ENCODE measurements at regions not wholly inside any gene's neighbourhood (a gene's known extent, or its start where the extent isn't known, plus 50 kb on each side); places are given as distances from the start of the nearest gene placed in this dataset.

GRCh38 chr7:116426428-116427156, 72.9 kb upstream of the CAV2 start:
- no peaks in the 10 kb centered on the region for H3K27me3 Mint-ChIP-seq
- Histone ChIP-seq H3K36me3 (ENCODE audit: control insufficient read depth, insufficient read depth, low read length) (no peaks in the 10 kb centered on the region), H3K27me3 (ENCODE audit: control insufficient read depth, insufficient read depth, low read length) (no peaks in the 10 kb centered on the region), H3K4me1 (ENCODE audit: control insufficient read depth, insufficient read depth, low read length, poor library complexity, severe bottlenecking) (no peaks in the 10 kb centered on the region), H3K9me3 (ENCODE audit: control insufficient read depth in 2 of 2, low read length in 2 of 2) (no peaks in the 10 kb centered on the region), H3K27ac (ENCODE audit: insufficient read depth, low read length, poor library complexity, severe bottlenecking) (no peak overlapping the region), H3K4me3 (ENCODE audit: low read depth, low read length) (no peak overlapping the region)
- no peak overlapping the region for H3K4me3 Mint-ChIP-seq
- no peaks in the 10 kb centered on the region for H3K4me1 Mint-ChIP-seq
- no peak overlapping the region for H3K27ac Mint-ChIP-seq
- no peak for DNase-seq
- no peak for ATAC-seq (ENCODE audit: low read depth in 2 of 2)
- no peaks in the 10 kb centered on the region for H3K9me3 Mint-ChIP-seq
- no peaks in the 10 kb centered on the region for H3K36me3 Mint-ChIP-seq

- Mint-ChIP-seq H3K27me3 (no peaks in the 10 kb centered on the region), H3K36me3 (no peaks in the 10 kb centered on the region)
- ATAC-seq (ENCODE audit: low read depth in 2 of 2): no peak
Measured at GRCh38 chr7:116429986-116430619, 69.4 kb upstream of the CAV2 start.

DNA sequence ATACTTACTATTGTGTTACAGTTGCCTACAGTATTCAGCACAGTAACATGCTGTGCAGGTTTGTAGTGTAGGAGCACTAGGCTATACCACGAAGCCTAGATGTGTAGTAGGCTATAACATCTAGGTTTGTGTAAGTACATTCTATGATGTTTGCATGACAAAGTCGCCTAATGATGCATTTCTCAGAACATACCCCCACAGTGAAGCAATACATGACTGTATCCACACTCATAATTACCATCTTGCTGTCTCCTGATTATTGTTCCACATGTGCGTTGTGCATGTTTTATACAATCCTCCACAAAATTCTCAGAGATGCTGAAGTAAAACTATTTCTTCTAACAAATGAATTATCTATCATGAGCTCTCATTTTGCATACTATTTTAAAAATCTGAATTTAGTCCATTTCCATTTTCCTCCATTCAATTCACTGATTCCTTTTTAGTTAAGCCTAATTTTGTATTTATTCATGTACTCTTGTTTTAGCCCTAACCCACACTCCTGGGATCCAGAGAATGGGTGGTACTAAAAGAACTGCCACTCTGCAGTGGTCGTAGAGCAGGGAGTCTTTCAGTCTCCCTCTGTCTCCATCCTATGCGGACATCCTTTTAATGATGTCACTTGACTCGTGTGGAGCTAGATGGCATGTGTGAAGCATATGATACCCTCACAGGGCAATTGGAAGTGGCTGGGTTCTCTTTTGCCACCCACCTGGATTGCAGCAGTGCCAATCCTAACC, 67.6 kb upstream of the CAV2 start:
- H3K27ac Mint-ChIP-seq: no peak overlapping the region
- H3K36me3 Mint-ChIP-seq: no peaks in the 10 kb centered on the region
- no peaks in the 10 kb centered on the region for H3K36me3 ChIP-seq (ENCODE audit: control insufficient read depth, insufficient read depth, low read length)
- H3K27me3 Mint-ChIP-seq: peaks cover 6% of the 10 kb centered on the region
- no peaks in the 10 kb centered on the region for H3K4me1 ChIP-seq (ENCODE audit: control insufficient read depth, insufficient read depth, low read length, poor library complexity, severe bottlenecking)
- no peaks in the 10 kb centered on the region for H3K4me1 Mint-ChIP-seq
- no peak overlapping the region for H3K27ac ChIP-seq (ENCODE audit: insufficient read depth, low read length, poor library complexity, severe bottlenecking)
- no peaks in the 10 kb centered on the region for H3K9me3 ChIP-seq (ENCODE audit: control insufficient read depth in 2 of 2, low read length in 2 of 2)
- peaks cover 0 to 5% (median 0%) of the 10 kb centered on the region in 7 donors for H3K9me3 Mint-ChIP-seq
- no peak for DNase-seq
- H3K4me3 ChIP-seq (ENCODE audit: low read depth, low read length): no peak overlapping the region
- no peak overlapping the region for H3K4me3 Mint-ChIP-seq
- peaks cover 2% of the 10 kb centered on the region for H3K27me3 ChIP-seq (ENCODE audit: control insufficient read depth, insufficient read depth, low read length)
- no peak for ATAC-seq (ENCODE audit: low read depth in 2 of 2)

More at GRCh38 chr7:116429986-116430619, 69.4 kb upstream of the CAV2 start:
- peaks cover 2% of the 10 kb centered on the region for H3K27me3 ChIP-seq (ENCODE audit: control insufficient read depth, insufficient read depth, low read length)
- H3K9me3 ChIP-seq (ENCODE audit: control insufficient read depth in 2 of 2, low read length in 2 of 2): no peaks in the 10 kb centered on the region
- no peaks in the 10 kb centered on the region for H3K4me1 Mint-ChIP-seq
- no peak overlapping the region for H3K4me3 ChIP-seq (ENCODE audit: low read depth, low read length)
- no peaks in the 10 kb centered on the region for H3K4me1 ChIP-seq (ENCODE audit: control insufficient read depth, insufficient read depth, low read length, poor library complexity, severe bottlenecking)
- peak overlapping the region in 1 of 4 donors; percentile 51 for H3K4me3 Mint-ChIP-seq
- H3K36me3 ChIP-seq (ENCODE audit: control insufficient read depth, insufficient read depth, low read length): no peaks in the 10 kb centered on the region
- peaks cover 0 to 5% (median 0%) of the 10 kb centered on the region in 7 donors for H3K9me3 Mint-ChIP-seq
- DNase-seq: no peak
- no peak overlapping the region for H3K27ac Mint-ChIP-seq
- no peak overlapping the region for H3K27ac ChIP-seq (ENCODE audit: insufficient read depth, low read length, poor library complexity, severe bottlenecking)

GRCh38 chr7:116432527-116432916, 67.0 kb upstream of the CAV2 start:
- peaks cover 11% of the 10 kb centered on the region for H3K27me3 Mint-ChIP-seq
- ATAC-seq (ENCODE audit: low read depth in 2 of 2): no peak
- H3K9me3 ChIP-seq (ENCODE audit: control insufficient read depth in 2 of 2, low read length in 2 of 2): no peaks in the 10 kb centered on the region
- H3K36me3 Mint-ChIP-seq: no peaks in the 10 kb centered on the region
- no peak overlapping the region for H3K27ac ChIP-seq (ENCODE audit: insufficient read depth, low read length, poor library complexity, severe bottlenecking)
- no peak overlapping the region for H3K4me3 Mint-ChIP-seq
- no peaks in the 10 kb centered on the region for H3K36me3 ChIP-seq (ENCODE audit: control insufficient read depth, insufficient read depth, low read length)
- no peaks in the 10 kb centered on the region for H3K4me1 ChIP-seq (ENCODE audit: control insufficient read depth, insufficient read depth, low read length, poor library complexity, severe bottlenecking)
- H3K27me3 ChIP-seq (ENCODE audit: control insufficient read depth, insufficient read depth, low read length): peaks cover 2% of the 10 kb centered on the region
- H3K9me3 Mint-ChIP-seq: peaks cover 0 to 5% (median 0%) of the 10 kb centered on the region in 7 donors
- no peak overlapping the region for H3K27ac Mint-ChIP-seq
- H3K4me1 Mint-ChIP-seq: no peaks in the 10 kb centered on the region
- DNase-seq: no peak
- H3K4me3 ChIP-seq (ENCODE audit: low read depth, low read length): no peak overlapping the region

DNA sequence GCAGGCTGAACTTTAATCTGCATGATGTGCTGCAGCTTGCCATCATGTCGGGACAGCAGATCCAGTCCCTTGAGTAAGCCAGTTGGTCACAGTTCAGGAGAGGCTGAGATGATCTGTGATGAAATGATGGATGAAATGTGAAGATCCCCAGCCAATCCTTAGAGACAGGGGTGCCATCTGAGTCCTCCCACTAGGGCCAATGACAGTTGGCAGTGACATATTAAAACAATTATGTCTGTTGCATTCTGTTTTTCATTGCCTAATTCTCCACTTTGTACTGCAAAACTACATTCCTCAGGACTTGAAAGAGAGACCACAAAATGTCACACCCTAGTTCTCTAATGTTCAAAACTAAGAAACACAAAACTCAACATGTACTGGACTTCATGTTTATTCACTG, 66.3 kb upstream of the CAV2 start:
- Mint-ChIP-seq H3K36me3 (no peaks in the 10 kb centered on the region), H3K4me1 (no peaks in the 10 kb centered on the region), H3K27ac (no peak overlapping the region), H3K4me3 (no peak overlapping the region), H3K9me3 (peaks cover 0 to 5% (median 0%) of the 10 kb centered on the region in 7 donors), H3K27me3 (peaks cover 11% of the 10 kb centered on the region)
- Histone ChIP-seq H3K9me3 (ENCODE audit: control insufficient read depth in 2 of 2, low read length in 2 of 2) (no peaks in the 10 kb centered on the region), H3K36me3 (ENCODE audit: control insufficient read depth, insufficient read depth, low read length) (no peaks in the 10 kb centered on the region), H3K4me3 (ENCODE audit: low read depth, low read length) (no peak overlapping the region), H3K27me3 (ENCODE audit: control insufficient read depth, insufficient read depth, low read length) (peaks cover 2% of the 10 kb centered on the region), H3K4me1 (ENCODE audit: control insufficient read depth, insufficient read depth, low read length, poor library complexity, severe bottlenecking) (no peaks in the 10 kb centered on the region), H3K27ac (ENCODE audit: insufficient read depth, low read length, poor library complexity, severe bottlenecking) (no peak overlapping the region)
- no peak for DNase-seq
- ATAC-seq (ENCODE audit: low read depth in 2 of 2): no peak

- Histone ChIP-seq H3K36me3 (ENCODE audit: control insufficient read depth, insufficient read depth, low read length) (no peaks in the 10 kb centered on the region), H3K4me1 (ENCODE audit: control insufficient read depth, insufficient read depth, low read length, poor library complexity, severe bottlenecking) (no peaks in the 10 kb centered on the region), H3K9me3 (ENCODE audit: control insufficient read depth in 2 of 2, low read length in 2 of 2) (no peaks in the 10 kb centered on the region), H3K27ac (ENCODE audit: insufficient read depth, low read length, poor library complexity, severe bottlenecking) (no peak overlapping the region), H3K27me3 (ENCODE audit: control insufficient read depth, insufficient read depth, low read length) (peaks cover 2% of the 10 kb centered on the region), H3K4me3 (ENCODE audit: low read depth, low read length) (no peak overlapping the region)
- Mint-ChIP-seq H3K9me3 (peaks cover 0 to 5% (median 0%) of the 10 kb centered on the region in 7 donors), H3K4me3 (no peak overlapping the region), H3K4me1 (no peaks in the 10 kb centered on the region), H3K27me3 (peaks cover 11% of the 10 kb centered on the region), H3K27ac (no peak overlapping the region), H3K36me3 (no peaks in the 10 kb centered on the region)
- no peak for DNase-seq
- no peak for ATAC-seq (ENCODE audit: low read depth in 2 of 2)
Measured at GRCh38 chr7:116434820-116435341, 64.7 kb upstream of the CAV2 start.

GRCh38 chr7:116436305-116436826, 63.2 kb upstream of the CAV2 start:
- no peak overlapping the region for H3K4me3 Mint-ChIP-seq
- no peak for ATAC-seq (ENCODE audit: low read depth in 2 of 2)
- DNase-seq: no peak
- Histone ChIP-seq H3K4me1 (ENCODE audit: control insufficient read depth, insufficient read depth, low read length, poor library complexity, severe bottlenecking) (no peaks in the 10 kb centered on the region), H3K9me3 (ENCODE audit: control insufficient read depth in 2 of 2, low read length in 2 of 2) (no peaks in the 10 kb centered on the region), H3K4me3 (ENCODE audit: low read depth, low read length) (no peak overlapping the region), H3K27ac (ENCODE audit: insufficient read depth, low read length, poor library complexity, severe bottlenecking) (no peak overlapping the region), H3K36me3 (ENCODE audit: control insufficient read depth, insufficient read depth, low read length) (no peaks in the 10 kb centered on the region), H3K27me3 (ENCODE audit: control insufficient read depth, insufficient read depth, low read length) (peaks cover 2% of the 10 kb centered on the region)
- no peaks in the 10 kb centered on the region for H3K36me3 Mint-ChIP-seq
- no peaks in the 10 kb centered on the region for H3K4me1 Mint-ChIP-seq
- peaks cover 11% of the 10 kb centered on the region for H3K27me3 Mint-ChIP-seq
- no peak overlapping the region for H3K27ac Mint-ChIP-seq
- H3K9me3 Mint-ChIP-seq: peaks cover 0 to 5% (median 0%) of the 10 kb centered on the region in 7 donors

Measured in CD4-positive, CD25-positive, alpha-beta regulatory T cell (primary cell).